ENCODE measurements at regions not wholly inside any gene's neighbourhood (a gene's known extent, or its start where the extent isn't known, plus 50 kb on each side); places are given as distances from the start of the nearest gene placed in this dataset.

DNA sequence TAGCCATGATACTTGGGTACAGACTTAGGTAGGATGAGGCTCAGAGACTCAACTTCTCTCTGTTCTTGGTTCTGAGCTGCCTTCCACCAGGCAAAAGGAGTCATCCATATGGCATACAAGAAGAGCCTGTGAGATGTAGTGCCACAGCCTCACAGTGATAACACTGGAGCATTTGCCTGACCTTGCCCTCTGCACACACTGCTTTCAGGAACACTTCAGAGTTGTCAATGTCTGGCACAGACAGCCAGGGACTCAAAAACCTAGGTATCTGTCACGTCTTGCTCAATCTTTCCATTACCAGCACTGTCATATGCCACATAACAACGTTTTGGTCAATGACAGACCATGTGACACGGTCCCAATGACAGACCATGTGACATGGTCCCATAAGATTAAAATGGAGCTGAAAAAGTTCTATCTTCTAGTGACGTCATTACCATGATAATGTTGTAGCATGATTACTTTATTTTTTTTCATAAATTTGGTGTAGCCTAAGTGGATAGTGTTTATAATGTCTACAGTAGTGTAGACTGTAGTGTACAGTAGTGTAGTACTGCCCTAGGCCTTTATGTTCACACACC, 199.9 kb upstream of the CTTNBP2NL start:
- H3K9me3 ChIP-seq (ENCODE audit: low read depth), result no peaks in the 10 kb centered on the region
- no peak for DNase-seq (ENCODE audit: low read depth in 1 of 2, low spot score in 1 of 2)
- TF ChIP-seq, protein P1, sequence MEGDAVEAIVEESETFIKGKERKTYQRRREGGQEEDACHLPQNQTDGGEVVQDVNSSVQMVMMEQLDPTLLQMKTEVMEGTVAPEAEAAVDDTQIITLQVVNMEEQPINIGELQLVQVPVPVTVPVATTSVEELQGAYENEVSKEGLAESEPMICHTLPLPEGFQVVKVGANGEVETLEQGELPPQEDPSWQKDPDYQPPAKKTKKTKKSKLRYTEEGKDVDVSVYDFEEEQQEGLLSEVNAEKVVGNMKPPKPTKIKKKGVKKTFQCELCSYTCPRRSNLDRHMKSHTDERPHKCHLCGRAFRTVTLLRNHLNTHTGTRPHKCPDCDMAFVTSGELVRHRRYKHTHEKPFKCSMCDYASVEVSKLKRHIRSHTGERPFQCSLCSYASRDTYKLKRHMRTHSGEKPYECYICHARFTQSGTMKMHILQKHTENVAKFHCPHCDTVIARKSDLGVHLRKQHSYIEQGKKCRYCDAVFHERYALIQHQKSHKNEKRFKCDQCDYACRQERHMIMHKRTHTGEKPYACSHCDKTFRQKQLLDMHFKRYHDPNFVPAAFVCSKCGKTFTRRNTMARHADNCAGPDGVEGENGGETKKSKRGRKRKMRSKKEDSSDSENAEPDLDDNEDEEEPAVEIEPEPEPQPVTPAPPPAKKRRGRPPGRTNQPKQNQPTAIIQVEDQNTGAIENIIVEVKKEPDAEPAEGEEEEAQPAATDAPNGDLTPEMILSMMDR (IDR thresholded peaks at IDR 0.05; ENCODE audit: low read depth, low read length), result no peak
- H3K4me1 ChIP-seq (ENCODE audit: low read depth), result no peaks in the 10 kb centered on the region
- H3K4me3 ChIP-seq, result no peak overlapping the region
- no peaks in the 10 kb centered on the region for H3K27me3 ChIP-seq
- no peaks in the 10 kb centered on the region for H3K36me3 ChIP-seq
- H3K27ac ChIP-seq, result no peak overlapping the region

DNA sequence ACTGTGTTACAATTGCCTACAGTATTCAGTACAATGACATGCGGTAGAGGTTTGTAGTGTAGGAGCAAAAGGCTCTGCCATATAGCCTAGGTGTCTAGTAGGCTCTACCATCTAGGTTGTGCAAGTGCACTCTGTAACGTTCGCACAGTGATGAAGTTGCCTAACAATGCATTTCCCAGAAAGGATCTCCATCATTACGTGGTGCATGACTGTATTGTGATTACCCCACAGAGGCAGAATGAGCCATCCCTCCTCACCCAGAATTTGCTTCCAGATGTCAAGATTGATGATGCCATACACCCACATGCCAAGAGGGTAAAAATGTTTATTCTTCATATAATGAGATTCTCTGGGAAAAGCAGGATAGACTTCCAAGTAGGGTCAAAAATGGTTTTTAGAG, 199.3 kb upstream of the CTTNBP2NL start:
- Histone ChIP-seq H3K27ac (no peak overlapping the region), H3K9me3 (ENCODE audit: low read depth) (no peaks in the 10 kb centered on the region), H3K4me1 (ENCODE audit: low read depth) (no peaks in the 10 kb centered on the region), H3K36me3 (no peaks in the 10 kb centered on the region), H3K27me3 (no peaks in the 10 kb centered on the region), H3K4me3 (no peak overlapping the region)
- DNase-seq (ENCODE audit: low read depth in 1 of 2, low spot score in 1 of 2), result peak in 1 of 2 donors; percentile 3
- TF ChIP-seq, protein P1 (IDR thresholded peaks at IDR 0.05; ENCODE audit: low read depth, low read length), result no peak

- H3K4me1 ChIP-seq (ENCODE audit: low read depth), result no peaks in the 10 kb centered on the region
- H3K27ac ChIP-seq, result no peak overlapping the region
- H3K36me3 ChIP-seq, result no peaks in the 10 kb centered on the region
- TF ChIP-seq, protein P1 (IDR thresholded peaks at IDR 0.05; ENCODE audit: low read depth, low read length), result no peak
- no peak overlapping the region for H3K4me3 ChIP-seq
- no peaks in the 10 kb centered on the region for H3K27me3 ChIP-seq
- no peak for DNase-seq (ENCODE audit: low read depth in 1 of 2, low spot score in 1 of 2)
- no peaks in the 10 kb centered on the region for H3K9me3 ChIP-seq (ENCODE audit: low read depth)
Observed at GRCh38 chr1:112209493-112209892, 186.5 kb upstream of the CTTNBP2NL start.

DNA sequence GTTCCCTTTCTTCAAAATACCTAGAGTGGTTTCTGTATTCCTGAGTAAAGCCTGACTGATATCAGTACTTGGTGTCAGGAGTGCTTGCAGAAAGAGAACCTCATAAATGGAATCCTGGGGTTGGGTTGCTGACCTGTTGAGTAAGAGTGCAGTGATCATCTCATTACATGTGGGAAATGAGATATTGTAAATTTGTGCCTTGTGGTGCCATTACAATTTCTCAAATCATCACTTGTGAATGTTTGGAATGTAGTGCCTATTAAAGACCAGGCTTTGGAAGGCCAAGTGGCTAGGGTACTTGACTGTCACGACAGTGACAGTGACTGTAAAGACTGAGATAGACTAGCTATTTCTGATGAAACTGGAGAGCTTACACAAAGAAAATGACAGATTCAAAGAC, 176.7 kb upstream of the CTTNBP2NL start:
- Histone ChIP-seq H3K4me1 (ENCODE audit: low read depth) (no peaks in the 10 kb centered on the region), H3K4me3 (no peak overlapping the region), H3K36me3 (no peaks in the 10 kb centered on the region), H3K9me3 (ENCODE audit: low read depth) (no peaks in the 10 kb centered on the region), H3K27ac (no peak overlapping the region), H3K27me3 (no peaks in the 10 kb centered on the region)
- TF ChIP-seq, protein P1 (IDR thresholded peaks at IDR 0.05; ENCODE audit: low read depth, low read length), result no peak
- DNase-seq (ENCODE audit: low read depth in 1 of 2, low spot score in 1 of 2), result no peak

GRCh38 chr1:112230232-112230631, 165.8 kb upstream of the CTTNBP2NL start:
- Histone ChIP-seq H3K4me3 (no peak overlapping the region), H3K36me3 (no peaks in the 10 kb centered on the region), H3K27me3 (no peaks in the 10 kb centered on the region), H3K4me1 (ENCODE audit: low read depth) (no peaks in the 10 kb centered on the region), H3K9me3 (ENCODE audit: low read depth) (no peaks in the 10 kb centered on the region), H3K27ac (no peak overlapping the region)
- no peak for DNase-seq (ENCODE audit: low read depth in 1 of 2, low spot score in 1 of 2)
- TF ChIP-seq, protein P1 (IDR thresholded peaks at IDR 0.05; ENCODE audit: low read depth, low read length), result no peak

DNA sequence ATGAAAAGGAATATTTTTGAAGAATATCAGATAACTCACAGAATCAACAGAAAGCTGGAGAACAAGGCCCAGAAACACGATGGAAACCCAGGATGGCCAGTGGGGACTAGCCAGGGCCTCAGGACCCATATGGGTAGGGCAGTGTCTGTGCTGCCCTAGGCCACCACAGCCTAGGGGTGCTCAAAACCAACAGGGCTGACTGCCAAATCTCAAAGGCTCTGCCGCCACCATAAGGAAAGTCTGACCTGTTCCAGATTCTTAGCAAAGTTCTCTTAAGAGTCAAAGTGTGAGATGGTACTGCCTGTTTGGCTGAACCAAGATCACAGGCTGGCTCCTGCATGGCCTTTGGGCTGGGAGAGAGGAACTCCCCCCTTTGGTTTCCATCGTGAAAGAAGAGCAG, 164.7 kb upstream of the CTTNBP2NL start:
- H3K27ac ChIP-seq, result no peak overlapping the region
- no peak overlapping the region for H3K4me3 ChIP-seq
- TF ChIP-seq, protein P1 (IDR thresholded peaks at IDR 0.05; ENCODE audit: low read depth, low read length), result no peak

More for the DNA sequence above, 164.7 kb upstream of the CTTNBP2NL start:
- no peaks in the 10 kb centered on the region for H3K36me3 ChIP-seq
- no peaks in the 10 kb centered on the region for H3K4me1 ChIP-seq (ENCODE audit: low read depth)
- H3K27me3 ChIP-seq, result no peaks in the 10 kb centered on the region
- no peaks in the 10 kb centered on the region for H3K9me3 ChIP-seq (ENCODE audit: low read depth)
- DNase-seq (ENCODE audit: low read depth in 1 of 2, low spot score in 1 of 2), result no peak
